DMS53 (cell line): ENCODE measurements at regions not wholly inside any gene's neighbourhood (a gene's known extent, or its start where the extent isn't known, plus 50 kb on each side); places are given as distances from the start of the nearest gene placed in this dataset.

Source experiments
- DNase-seq: peaks from one replicate; lab custom pipeline; 2025; lab: John Stamatoyannopoulos, UW

DNA sequence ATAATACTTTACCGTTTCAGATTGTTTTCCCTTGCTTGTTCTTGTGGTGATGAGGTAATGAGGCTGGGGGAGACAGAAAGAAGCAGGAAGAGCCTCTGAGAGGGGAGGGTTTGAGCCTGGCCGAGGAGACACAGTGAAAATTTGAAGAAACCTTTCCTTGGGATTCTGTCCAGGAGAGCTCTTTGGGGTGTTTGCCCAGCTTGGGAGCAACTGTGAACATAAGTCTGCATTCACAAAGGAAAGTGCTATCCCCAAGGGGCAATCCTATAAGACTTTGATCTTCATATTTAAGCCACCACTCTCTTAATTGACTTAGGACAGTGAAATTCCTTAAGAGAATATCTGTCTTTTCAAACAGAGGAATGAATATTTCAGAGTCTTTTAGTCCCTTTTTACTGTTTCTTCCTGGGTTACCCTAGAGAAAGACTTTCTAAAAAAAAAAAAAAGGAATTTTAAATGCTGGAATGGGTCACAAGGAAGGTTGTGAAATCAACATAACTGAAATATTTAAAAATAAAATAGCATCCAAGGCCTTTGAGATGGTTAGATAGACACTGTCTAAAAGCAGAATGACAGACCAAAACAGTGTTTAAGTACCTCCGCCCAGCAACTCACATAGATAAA is 52.5 kb upstream of the STAM2 start:
- DNase-seq: no peak

GRCh38 chr2:152231446-152231845 is 55.9 kb upstream of the STAM2 start:
- DNase-seq: no peak

- no peak for DNase-seq
Measured at GRCh38 chr2:152234277-152234676, 58.7 kb upstream of the STAM2 start.

DNA sequence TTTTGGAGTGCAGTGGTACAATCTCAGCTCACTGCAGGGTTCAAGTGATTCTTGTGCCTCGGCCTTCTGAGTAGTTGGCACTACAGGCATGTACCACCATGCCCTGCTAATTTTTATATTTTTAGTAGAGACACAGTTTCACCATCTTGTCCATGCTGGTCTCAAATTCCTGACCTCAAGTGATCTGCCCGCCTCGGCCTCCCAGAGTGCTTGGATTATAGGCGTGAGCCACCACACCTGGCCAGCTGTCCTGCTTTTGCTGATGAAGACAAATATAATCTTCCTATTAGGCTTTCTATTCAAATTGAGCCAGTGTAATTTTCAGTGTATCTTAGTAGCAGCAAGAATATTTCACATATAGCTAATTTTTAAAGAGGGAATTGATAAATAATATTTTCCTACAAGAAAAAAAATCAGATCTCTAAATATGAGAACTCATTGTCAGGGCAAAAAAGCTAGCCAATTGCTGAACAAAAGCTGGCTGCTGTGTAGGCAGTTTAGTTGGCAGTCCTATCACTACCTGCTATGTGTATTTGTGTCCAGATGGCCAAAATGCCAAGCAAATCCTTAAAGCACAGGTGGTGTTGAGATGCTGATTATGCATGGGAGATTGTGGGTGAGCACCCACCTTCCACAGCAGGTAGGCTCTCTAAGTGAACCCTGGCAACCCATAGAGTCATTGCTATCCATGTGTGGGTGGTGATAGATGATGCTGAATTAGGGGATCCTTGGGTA is 60.8 kb upstream of the STAM2 start:
- no peak for DNase-seq

- no peak for DNase-seq
Measured at GRCh38 chr2:152238016-152238415, 62.5 kb upstream of the STAM2 start.

- DNase-seq: no peak
Measured at GRCh38 chr2:152240559-152241231, 65.1 kb upstream of the STAM2 start.

GRCh38 chr2:152241948-152242729 is 66.6 kb upstream of the STAM2 start:
- no peak for DNase-seq

DNA sequence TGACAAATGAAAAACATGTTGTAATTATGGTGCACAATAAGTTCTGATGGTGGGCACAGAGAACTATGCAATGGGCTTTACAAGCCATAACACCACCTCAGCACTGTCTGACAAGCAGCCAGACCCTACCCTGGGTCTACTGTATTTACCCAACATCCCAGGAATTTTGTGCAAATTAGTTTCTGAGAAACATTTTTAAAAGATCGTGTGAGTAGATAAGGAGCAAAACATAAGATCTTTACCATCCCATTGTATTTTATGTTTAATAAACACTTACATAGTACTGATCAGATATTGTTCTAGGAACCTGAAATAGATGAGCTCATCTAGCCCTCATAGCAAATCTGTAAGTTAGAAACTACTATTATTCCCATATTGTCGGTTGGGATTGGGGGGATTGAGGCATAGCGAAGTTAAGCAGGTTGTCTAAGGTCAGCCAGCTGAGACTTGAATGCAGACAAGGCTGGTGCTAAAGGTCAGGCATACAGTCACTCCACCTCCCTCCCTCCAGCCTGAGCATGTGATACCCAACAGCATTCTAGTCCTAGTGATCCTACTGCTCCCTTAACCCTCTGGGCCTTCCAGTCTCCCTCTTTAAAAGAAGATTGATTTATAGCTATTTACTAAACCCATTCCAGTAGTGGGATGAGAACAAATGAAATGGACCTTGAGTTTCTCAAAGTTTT is 67.4 kb upstream of the STAM2 start:
- no peak for DNase-seq

DNA sequence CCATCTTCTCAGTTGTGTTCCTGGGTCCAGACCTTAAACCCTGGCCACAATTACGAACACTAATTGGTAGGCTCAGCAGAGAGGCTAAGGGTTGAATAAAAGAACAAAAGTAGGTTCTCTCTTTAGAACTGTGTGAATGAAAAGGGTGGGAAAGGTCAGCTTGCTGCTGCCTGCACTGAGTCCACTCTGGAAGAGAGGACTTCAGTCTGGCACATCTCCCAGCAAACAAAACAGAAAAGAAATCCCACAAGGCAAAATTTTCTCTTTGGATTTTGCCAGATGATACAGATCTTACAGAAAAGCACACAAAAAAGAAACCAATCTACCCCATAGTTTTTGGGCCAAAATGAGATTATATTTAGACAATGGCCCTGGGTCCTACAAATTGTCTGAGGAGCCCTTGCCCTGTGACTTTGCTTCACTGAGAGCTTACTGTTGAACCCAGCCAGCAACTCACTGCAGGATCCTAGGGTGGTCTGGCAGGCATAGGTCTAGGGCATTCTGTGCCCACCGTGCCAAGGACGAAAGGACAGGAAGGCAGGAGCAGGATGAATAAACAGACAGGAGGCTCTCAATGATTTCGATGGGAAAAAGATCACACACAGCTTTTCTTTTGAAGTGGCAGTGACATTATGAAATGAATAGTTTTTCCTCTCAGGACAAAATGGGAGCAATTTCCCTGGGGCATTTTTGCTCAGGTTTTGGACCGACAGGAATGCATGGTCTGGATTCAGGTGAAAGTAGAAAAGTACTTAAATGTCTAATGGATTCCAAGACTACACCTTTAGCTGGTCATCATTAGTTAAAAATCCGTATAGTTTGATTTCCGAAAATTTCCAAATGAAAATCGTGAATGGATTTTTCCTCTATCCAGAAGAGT is 68.4 kb upstream of the STAM2 start:
- DNase-seq: no peak

DNA sequence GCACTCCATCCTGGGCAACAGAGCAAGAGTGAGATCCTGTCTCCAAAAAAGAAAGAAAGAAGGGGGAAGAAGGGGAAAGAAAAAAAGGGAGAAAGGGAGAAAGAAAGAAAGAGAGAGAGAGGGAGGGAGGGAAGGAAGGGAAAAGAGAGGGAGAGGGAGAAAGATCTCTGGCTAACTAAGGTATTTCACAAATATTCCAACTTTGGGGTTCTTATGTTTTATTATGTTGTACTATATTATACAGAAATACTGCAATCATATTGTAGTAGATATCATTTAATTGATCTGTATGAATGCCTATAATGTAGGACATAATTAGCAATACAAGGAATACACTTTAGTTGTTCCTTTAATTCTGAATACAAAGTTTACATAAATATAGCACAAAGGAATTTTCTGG is 70.1 kb upstream of the STAM2 start:
- no peak for DNase-seq

DNA sequence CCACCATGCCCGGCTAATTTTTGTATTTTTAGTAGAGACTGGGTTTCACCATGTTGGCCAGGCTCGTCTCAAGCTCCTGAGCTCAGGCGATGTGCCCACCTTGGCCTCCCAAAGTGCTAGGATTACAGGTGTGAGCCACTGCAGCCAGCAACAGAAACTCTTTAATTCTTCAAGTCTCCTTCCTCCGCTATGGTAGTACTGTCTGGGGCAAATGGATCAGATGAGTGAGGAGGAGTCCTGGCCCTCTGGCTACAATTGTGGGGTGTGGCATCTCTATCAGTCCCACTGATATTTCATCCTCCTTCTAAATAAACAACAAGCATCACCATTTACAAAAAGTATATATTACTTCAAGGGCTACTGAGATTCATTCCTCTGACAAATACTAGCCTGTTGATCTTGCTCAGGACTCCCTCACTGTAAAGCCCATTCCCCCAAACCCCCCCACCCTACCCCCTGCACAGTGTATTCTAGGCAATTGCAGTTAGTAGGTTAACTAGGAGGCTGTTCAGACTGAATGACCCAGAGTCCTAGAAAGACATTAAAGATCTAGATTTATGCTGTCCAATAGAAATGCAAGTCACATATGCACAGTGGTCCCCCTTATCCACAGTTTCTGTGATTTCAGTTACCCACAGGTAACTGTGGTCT is 71.2 kb upstream of the STAM2 start:
- DNase-seq: no peak

GRCh38 chr2:152247337-152247695 is 71.8 kb upstream of the STAM2 start:
- DNase-seq: no peak

DNA sequence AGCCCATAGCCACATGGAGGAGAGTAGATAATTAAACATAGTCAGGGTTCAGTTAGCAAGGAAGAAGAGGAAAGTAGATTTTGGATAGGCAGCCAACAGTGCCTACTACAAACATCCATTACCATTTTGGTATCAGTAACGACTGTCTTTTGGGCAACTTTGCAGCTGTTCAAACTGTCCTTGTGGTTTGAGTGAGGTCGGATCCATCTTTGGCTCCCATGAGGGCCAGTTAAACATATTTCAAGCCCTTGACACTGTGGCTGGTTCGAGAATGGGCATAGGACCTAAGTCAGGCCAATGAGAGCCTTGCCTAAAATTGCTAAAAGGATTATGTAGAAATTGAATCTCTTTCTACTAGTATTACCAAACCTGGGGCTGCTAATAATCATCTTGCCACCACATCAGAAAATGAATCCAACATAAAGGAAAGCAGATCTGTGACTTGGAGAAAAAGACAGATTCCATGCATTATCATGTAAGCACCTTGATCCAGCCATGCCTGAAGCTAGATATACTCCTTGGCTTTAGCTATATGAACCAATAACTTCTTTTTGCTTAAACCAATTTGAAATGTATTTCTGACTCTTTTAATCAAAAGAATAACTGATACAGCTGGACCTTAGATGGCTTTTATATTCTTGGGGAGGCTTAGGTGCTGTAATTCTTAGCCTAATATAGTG is 75.0 kb upstream of the STAM2 start:
- no peak for DNase-seq

GRCh38 chr2:152251211-152251610 is 75.6 kb upstream of the STAM2 start:
- no peak for DNase-seq

- DNase-seq: no peak
Measured at GRCh38 chr2:152251811-152252210, 76.2 kb upstream of the STAM2 start.

DNA sequence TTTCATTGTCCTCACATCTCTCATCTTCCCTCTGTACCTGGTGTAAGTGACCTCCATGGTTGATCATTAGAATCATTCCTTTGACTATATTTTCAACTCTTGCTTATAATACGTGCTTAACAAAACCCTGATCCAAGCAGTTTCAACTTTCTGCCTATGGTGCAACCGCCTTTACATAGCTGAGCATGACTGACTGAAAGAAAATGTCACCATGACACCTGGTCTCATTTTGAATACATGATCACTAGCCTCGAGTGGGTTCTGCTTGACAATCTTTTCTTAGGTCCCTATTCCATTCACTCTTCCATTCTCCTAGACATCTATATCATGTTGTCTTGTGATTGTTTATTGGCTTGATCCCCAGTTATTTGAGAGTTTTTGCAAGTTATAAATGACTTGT is 78.9 kb upstream of the STAM2 start:
- DNase-seq: no peak

DNA sequence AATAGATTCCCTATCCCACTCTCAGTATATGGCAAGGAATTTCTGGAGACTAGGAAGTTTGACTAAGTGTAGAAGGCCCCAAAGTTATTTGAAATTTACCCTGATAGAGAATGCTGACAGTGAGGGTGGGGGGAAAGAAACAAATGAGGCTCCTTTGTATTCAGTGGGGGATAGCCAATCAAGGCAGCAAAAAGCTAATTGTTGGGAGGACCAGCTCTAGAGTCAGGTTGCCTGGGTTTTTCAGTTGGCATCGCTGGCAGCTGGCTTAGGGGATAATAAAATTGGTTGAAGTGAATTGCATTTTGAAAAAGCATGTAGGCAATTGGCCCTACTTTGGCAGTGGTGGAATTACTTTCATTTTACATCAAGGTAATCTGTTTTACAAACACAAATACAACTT is 79.4 kb upstream of the STAM2 start:
- no peak for DNase-seq

DNA sequence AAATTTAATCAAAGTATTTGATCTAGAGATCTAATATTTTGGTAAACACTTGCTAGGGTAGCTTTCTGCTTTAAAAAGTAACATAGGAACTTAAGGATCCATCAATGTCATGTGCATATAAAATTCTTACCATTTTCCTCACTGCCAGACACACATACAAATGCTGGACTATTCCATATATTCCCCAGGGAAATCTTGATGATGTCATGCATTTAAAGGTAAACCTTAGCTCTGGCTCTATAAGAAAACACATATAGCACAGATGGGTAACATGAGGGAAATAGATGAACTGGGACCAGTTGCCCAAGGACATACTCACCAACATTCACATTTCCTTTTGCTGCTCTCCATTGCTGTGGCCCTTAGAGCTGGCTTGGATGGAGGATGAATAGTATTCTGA is 79.1 kb upstream of the FMNL2 start:
- DNase-seq: no peak

DNA sequence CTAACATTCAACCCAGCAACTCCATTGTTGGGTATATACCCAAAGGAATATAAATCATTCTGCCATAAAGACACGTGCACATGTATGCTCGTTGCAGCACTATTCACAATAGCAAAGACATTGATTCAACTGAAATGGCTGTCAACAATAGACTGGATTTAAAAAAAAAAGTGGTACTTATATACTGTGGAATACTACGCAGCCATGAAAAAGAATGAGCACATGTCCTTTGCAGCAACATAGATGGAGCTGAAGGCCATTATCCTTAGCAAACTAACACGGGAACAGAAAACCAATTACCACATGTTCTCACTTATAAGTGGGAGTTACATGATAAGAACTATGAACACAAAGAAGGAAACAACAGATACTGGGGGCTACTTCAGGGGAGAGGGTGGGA is 74.0 kb upstream of the FMNL2 start:
- DNase-seq: no peak

GRCh38 chr2:152263911-152264310 is 71.1 kb upstream of the FMNL2 start:
- no peak for DNase-seq
